ENCODE measurements at regions not wholly inside any gene's neighbourhood (a gene's known extent, or its start where the extent isn't known, plus 50 kb on each side); places are given as distances from the start of the nearest gene placed in this dataset.

DNA sequence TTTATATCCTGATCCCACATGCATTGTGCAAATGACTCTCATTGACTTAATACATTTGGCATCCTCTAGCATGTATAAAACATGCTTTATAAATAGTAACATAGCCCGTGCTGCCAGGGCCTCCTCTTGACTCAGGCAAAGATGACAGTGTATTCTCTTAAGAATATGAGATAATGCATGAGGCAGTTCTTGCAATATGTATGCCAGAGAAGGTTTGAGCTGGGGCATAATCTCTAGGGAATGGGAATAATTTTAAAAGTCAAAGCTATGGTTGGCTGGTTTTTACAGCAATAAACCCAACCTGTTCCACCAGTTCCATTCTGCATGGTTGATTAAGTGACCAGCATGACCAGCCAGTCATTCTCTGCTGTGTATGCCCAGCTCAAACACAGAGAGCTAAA lies 179.0 kb upstream of the PFN2 start:
- peak; percentile 77 for DNase-seq

- DNase-seq, result no peak
These were observed 177.5 kb upstream of the PFN2 start for GRCh38 chr3:150148227-150148626.

GRCh38 chr3:150147776-150148175 lies 177.1 kb upstream of the PFN2 start:
- peak; percentile 55 for DNase-seq

DNA sequence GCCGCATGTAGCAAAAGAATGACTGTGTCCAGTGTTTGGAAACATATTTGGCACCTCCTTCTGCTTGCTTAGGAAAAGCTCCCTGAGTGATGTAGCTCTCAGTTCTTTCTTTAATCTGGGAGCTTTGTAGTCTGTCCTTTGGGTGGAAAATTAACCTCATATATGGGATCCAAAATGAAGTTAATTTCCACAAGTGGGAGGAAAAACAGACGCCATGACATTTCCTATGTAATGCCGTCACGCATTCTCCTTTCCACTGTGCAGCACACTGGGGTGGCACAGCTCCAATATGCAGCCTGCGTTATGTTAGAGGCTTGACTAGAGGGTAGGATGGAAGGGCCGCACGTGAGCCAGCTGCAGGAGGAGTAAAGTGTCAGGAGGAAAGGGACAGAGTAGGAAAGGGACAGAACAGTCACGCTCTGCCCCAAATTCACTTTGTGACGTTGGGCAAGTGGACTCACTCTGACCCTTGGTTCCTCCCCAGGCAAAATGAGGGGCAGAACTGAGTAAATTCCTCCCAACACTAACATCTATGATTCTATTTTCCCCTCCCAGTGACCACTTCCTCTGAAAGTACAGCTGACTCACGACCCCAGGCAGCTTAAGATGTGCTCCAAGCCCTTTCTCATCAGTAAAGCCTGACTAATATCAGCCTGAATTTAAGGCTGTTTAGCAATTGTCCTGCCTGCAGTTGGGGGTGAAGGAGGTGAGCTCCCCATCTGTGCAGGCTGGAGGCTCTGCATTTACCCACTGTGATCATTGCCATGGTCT lies 176.5 kb upstream of the PFN2 start:
- peak; percentile 98 for DNase-seq

- no peak for DNase-seq
These were observed 175.0 kb upstream of the PFN2 start for GRCh38 chr3:150145659-150146058.

- no peak for DNase-seq
These were observed 173.6 kb upstream of the PFN2 start for GRCh38 chr3:150144191-150144708.

DNA sequence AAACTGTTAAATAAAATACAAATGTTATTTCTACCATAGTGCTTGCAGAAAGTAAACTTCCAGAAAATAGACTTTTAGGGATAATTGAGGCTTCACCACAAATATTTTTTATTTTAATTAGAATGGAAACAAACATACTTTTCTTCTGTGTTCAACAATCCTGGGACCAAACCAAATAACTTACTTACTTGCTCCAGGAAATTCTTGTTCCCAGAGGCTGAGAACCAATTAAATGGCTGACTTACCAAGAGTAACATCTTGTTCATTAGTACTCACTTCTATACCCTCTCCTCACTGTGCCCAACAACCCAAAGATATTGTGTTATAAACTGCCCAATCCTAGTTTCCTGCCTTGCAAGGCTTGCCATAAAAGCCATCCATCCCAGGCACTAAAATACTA lies 172.2 kb upstream of the PFN2 start:
- DNase-seq, result no peak

GRCh38 chr3:150141790-150142326 lies 171.2 kb upstream of the PFN2 start:
- DNase-seq, result no peak

DNA sequence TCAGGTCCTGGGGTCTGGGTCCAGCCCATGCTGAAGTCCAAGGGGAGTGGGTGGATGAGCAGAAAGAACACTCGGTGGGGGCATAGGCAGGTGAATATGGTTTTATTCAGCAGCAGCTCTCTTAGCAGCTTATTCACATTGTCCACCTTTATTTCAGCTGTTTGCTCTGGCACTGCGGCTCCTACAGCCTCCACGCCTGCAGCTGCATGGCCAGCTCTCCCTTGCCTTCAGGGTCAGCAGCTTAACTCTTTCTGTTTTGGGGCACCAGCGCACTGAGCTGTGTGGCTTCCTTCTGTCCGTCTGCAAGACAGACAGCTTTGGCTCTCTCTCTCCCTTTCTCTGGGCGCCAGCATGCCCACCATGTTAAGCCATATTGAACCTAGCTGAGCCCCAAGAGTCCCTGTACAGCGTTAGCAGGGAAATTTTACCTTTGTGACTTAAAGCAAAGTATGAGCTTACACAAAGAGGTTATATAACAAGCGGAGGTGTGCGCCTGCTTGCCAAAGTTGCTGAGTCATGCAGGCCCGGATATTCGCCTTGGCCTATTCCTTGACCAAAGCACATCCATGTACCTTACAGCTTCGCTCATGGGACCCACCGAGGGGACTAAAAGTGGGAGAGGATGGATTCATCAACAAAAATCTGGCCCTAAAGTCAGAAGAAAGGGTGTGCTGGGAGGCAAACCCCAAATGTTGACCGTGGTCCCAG lies 170.1 kb upstream of the PFN2 start:
- DNase-seq, result no peak

- no peak for DNase-seq
These were observed 168.1 kb upstream of the PFN2 start for GRCh38 chr3:150138824-150139223.

DNA sequence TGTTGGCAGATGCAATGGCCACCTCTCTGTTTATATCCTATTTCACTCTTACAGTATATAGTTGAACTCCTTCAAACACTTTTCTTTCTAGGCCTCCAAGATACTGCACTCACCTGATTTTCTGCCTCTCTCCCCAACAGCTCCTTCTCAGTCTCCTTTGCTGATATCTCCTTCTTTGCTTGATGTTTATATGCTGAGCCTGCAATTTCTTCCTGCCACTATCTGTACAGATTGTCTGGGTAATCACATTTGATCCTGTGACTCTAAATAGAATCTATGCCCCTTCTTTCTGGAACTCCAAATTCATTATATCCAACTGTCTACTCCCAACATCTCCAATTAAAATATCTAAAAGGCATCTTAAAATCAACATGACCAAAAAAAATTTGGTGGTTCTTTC lies 165.5 kb upstream of the PFN2 start:
- DNase-seq, result no peak

DNA sequence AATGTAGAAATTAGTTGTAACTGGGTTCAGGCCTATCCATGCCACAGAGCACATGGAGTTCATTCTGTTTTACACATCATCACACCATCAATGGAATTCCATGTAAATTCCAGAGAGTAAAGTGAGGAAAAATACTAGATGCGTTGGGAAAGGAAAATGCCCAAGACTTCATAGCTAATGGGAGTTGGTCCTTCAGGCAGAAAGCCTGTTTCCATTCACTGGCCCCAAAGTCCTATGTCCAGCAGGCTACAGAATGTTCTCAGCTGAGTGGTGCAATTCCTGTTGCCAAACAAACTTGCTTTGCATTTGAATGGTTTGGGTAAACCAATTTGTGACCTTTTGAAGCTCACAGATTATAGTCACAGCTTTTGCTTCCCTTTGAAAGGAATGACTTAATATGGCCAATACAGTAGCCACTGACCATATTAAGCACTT lies 164.6 kb upstream of the PFN2 start:
- DNase-seq, result peak; percentile 50

- no peak for DNase-seq
These were observed 162.6 kb upstream of the PFN2 start for GRCh38 chr3:150133293-150133692.

DNA sequence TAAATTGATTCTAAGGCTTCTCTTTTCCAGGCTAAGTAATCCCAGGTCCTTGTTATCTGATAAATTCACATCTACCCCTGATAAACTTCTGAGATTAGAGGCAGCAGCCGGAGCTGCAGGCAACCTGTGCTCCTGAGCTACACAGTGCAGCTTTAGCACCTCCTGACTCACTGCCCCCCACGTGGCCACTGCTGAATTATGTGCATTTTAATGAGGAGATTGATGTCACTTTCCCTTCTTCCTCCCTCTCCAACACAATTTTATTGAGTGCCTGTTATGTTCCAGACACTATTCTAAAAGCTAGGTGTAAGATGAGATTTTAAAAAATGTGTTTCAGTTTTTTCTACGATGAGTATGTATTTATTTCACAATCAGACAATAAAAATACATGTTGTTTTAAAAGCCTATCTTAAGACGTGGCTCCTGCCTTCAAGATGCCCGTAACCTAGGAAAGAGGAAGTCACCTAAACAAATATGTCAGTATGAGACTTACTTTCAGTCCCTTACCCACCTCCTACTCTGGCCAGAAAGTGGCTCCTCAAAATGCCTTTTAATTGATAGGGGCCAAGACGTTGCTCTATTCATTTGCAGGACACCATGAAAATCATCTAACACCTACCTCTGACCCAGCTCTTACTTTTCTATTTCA lies 161.5 kb upstream of the PFN2 start:
- DNase-seq, result peak; percentile 39

DNA sequence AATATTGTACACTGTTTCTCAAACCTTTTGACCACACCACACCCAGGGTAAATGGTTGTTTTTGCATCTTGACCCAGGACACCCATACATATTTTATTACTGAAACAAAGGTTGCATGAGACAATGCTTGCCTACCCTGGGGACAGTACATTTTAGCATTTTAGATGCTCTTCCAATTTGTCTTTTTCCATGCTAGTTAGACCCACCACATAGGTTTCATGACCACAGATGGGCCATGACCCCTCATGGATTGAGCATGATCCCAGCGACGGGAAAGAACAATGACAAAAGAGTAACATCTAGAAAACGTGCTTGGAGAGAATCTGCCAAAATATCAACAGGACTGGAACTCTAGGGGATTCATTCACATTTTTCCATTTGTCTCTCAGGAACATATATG lies 161.0 kb upstream of the PFN2 start:
- no peak for DNase-seq

GRCh38 chr3:150130404-150131100 lies 159.9 kb upstream of the PFN2 start:
- no peak for DNase-seq

DNA sequence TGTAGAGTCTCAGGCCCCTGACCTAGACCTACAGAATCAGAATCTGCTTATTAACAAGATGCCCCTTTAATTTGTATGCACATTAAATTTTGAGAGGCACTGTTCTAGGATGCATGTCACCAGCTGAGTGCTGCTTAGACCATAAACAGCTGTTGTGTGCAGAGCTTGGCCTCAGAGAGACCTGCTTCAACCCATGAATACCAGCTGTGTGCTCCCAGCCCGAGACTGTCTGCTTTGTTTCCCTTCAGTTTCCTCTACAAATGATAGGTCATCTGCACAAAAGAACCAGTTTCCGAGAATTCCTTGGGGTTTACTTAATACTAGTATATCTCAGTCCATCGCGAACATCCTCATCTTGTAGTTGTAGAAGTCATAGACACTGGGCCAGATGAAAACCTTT lies 158.5 kb upstream of the PFN2 start:
- no peak for DNase-seq

DNA sequence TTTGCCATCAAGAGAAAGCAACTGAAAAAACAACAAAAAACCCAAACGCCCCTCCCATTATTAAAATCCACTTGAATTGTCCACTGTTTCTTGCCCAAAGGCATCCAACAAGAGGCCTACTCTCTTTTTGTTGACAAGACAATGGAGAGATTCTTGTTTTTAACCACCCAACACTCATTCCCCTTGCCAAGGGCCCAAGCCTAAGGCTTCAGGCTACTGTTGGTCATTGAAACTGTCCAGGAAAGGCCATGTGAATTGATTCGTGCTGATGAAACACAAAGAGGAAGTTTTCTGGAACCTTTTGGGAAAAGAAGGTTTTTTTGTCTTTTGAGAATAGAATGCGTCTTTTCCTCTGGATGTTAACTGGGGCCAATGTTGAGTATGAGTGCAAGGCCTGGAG lies 157.4 kb upstream of the PFN2 start:
- no peak for DNase-seq

DNA sequence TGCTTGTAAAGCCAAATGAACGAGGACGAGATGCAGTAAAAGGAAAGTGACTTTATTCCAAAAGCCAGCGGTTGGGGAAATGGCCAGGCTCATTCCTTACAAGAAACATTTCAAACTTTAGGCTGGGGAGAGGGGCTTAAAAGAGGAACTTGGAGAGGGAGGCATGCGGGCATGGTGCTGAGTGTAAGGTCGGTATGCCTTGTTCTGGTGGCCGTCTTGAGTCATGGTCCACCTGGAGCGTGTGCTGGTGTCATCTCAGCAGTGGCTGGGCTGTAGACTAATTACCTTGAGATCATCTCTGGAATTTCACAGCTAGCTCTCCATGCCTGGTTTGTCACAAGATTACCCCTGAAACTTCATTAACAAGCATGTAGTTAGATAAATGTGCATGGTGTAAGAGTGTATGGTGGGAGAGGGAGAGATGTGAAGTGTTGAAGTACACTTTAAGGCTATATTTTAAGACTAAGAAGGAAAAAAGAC lies 156.4 kb upstream of the PFN2 start:
- no peak for DNase-seq

- no peak for DNase-seq
These were observed 153.4 kb upstream of the PFN2 start for GRCh38 chr3:150124142-150124541.

- DNase-seq, result peak; percentile 47
These were observed 152.6 kb upstream of the PFN2 start for GRCh38 chr3:150123249-150123648.

DNA sequence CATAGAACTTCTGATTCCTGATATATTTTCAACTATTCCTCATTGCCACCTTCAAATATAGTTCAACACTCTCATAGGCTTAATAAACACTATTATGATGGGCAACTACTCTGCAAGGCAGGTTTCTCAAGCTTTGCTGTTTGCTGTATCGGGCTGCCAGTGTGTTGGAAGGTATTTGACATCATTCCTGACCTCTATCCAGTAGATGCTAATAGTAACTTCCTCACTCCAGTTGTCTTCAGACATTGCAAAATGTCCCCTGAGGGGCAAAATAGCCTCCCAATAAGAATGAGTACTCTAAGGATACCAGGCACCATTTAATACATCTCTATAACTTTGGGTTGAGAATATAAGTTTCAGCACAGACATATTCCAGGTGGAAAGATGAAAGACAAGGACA lies 147.5 kb upstream of the PFN2 start:
- DNase-seq, result no peak

DNA sequence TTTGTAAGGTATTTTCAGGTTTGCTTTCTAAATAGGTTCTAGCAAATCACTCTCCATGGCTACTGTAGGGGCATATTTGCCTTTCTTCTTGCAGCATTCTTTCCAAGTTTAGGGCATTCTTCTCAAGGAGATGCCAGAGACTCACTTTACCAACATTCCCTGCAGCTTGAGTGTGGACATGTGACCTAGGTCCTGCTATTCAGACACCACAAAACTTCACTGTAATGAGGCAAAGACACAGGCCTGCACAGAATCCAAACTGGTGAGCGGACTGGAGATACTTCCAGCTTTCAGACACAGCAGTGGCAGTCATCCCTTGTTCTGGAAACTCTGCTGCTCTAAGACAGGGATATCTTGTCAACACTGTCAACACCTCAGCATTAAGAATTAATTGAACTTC lies 146.4 kb upstream of the PFN2 start:
- DNase-seq, result no peak
